ENCODE measurements at regions not wholly inside any gene's neighbourhood (a gene's known extent, or its start where the extent isn't known, plus 50 kb on each side); places are given as distances from the start of the nearest gene placed in this dataset.

GRCh38 chr21:24649691-24650090 is 957.6 kb downstream of the MRPL39 start:
- no peaks in the 10 kb centered on the region for H3K4me1 ChIP-seq (ENCODE audit: low read depth)
- no peaks in the 10 kb centered on the region for H3K36me3 ChIP-seq (ENCODE audit: low read depth)
- no peak for DNase-seq
- intact Hi-C loops (cut with DNase I, micrococcal nuclease) = no loop called here
- no peak overlapping the region for H3K4me3 ChIP-seq
- no peak for ATAC-seq
- peaks cover 37% of the 10 kb centered on the region for H3K9me3 ChIP-seq
- no peak for TF ChIP-seq CTCF (IDR thresholded peaks at IDR 0.05)

- no peak overlapping the region for H3K4me3 ChIP-seq
- ATAC-seq (no peak), DNase-seq (no peak)
- intact Hi-C loops (cut with DNase I, micrococcal nuclease) = no loop called here
- H3K9me3 ChIP-seq = peaks cover 17% of the 10 kb centered on the region
- no peak for TF ChIP-seq CTCF (IDR thresholded peaks at IDR 0.05)
- no peaks in the 10 kb centered on the region for H3K4me1 ChIP-seq (ENCODE audit: low read depth)
- no peaks in the 10 kb centered on the region for H3K36me3 ChIP-seq (ENCODE audit: low read depth)
Observed at GRCh38 chr21:24636696-24637095, 970.6 kb downstream of the MRPL39 start.

- intact Hi-C loops (cut with DNase I, micrococcal nuclease) = no loop called here
- Histone ChIP-seq H3K9me3 (peaks cover 14% of the 10 kb centered on the region), H3K36me3 (ENCODE audit: low read depth) (no peaks in the 10 kb centered on the region), H3K4me1 (ENCODE audit: low read depth) (no peaks in the 10 kb centered on the region), H3K4me3 (no peak overlapping the region)
- no peak for TF ChIP-seq CTCF (IDR thresholded peaks at IDR 0.05)
- DNase-seq (no peak), ATAC-seq (no peak)
Observed at GRCh38 chr21:24634749-24635148, 972.5 kb downstream of the MRPL39 start.

GRCh38 chr21:24628536-24628935 is 978.7 kb downstream of the MRPL39 start:
- H3K9me3 ChIP-seq = peaks cover 27% of the 10 kb centered on the region
- no peaks in the 10 kb centered on the region for H3K4me1 ChIP-seq (ENCODE audit: low read depth)
- H3K36me3 ChIP-seq (ENCODE audit: low read depth) = no peaks in the 10 kb centered on the region
- TF ChIP-seq CTCF (IDR thresholded peaks at IDR 0.05) = no peak
- H3K4me3 ChIP-seq = no peak overlapping the region
- DNase-seq (no peak), ATAC-seq (no peak)
- intact Hi-C loops (cut with DNase I, micrococcal nuclease) = no loop called here

- ATAC-seq = no peak
- Histone ChIP-seq H3K36me3 (ENCODE audit: low read depth) (no peaks in the 10 kb centered on the region), H3K4me1 (ENCODE audit: low read depth) (no peaks in the 10 kb centered on the region), H3K9me3 (peaks cover 32% of the 10 kb centered on the region), H3K4me3 (no peak overlapping the region)
- no peak for TF ChIP-seq CTCF (IDR thresholded peaks at IDR 0.05)
- intact Hi-C loops (cut with DNase I, micrococcal nuclease) = no loop called here
- DNase-seq = no peak
Observed at GRCh38 chr21:24628046-24628445, 979.2 kb downstream of the MRPL39 start.

GRCh38 chr21:24617819-24618218 is 989.5 kb downstream of the MRPL39 start:
- H3K4me3 ChIP-seq = no peak overlapping the region
- TF ChIP-seq CTCF (IDR thresholded peaks at IDR 0.05) = no peak
- no peaks in the 10 kb centered on the region for H3K4me1 ChIP-seq (ENCODE audit: low read depth)
- H3K36me3 ChIP-seq (ENCODE audit: low read depth) = no peaks in the 10 kb centered on the region
- intact Hi-C loops (cut with DNase I, micrococcal nuclease) = no loop called here
- ATAC-seq (no peak), DNase-seq (no peak)
- H3K9me3 ChIP-seq = peaks cover 22% of the 10 kb centered on the region

Data from mucosa of descending colon (tissue), 3 donors.